H1 (cell line): ENCODE measurements at regions not wholly inside any gene's neighbourhood (a gene's known extent, or its start where the extent isn't known, plus 50 kb on each side); places are given as distances from the start of the nearest gene placed in this dataset.

Experiments used
- ZNF274 ChIP-seq: IDR thresholded peaks from 2 replicates; pipeline ENCODE4 v1.7.0; 2012; ENCODE audit warnings: low read length, borderline replicate concordance; ENCODE audit errors: extremely low read depth

GRCh38 chr14:37816135-37816534, 220.7 kb downstream of the TTC6 start (continued):
- TF ChIP-seq ZNF274, result no peak
- TF ChIP-seq, all 59 proteins: peak for 0
